ENCODE measurements at regions not wholly inside any gene's neighbourhood (a gene's known extent, or its start where the extent isn't known, plus 50 kb on each side); places are given as distances from the start of the nearest gene placed in this dataset.

DNA sequence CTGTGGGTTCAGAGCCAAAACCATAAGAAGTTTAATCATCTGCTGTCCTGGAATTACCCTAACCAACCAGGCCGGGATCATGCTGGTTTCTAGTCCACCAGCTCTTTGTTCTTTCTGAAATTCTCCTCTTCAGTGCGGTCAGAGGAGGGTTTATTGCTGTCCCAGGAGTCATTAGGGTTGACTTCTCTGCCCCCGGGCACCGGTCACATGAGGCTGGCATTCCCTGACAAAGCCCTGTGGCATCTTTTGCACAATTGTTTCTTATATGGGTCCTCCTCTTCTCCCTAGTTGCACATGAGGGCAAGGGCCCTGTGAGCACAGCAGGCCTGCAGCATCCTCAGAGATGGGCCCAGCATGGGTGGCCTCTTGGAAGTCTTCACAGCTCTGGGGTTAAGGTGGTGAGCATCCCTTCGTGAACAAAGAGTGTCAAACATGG lies 243.9 kb downstream of the IRF8 start:
- ATAC-seq (no peak), DNase-seq (no peak), FAIRE-seq (no peak)
- H3K9me3 ChIP-seq = no peaks in the 10 kb centered on the region
- WGBS, 2 donors = 76 to 77% methylated on average over 5 of the region's 5 CpGs
- intact Hi-C loops (cut with DNase I) = no loop called here
- no peak overlapping the region for H3K4me3 ChIP-seq
- no peaks in the 10 kb centered on the region for H3K27me3 ChIP-seq
- TF ChIP-seq, protein P1, sequence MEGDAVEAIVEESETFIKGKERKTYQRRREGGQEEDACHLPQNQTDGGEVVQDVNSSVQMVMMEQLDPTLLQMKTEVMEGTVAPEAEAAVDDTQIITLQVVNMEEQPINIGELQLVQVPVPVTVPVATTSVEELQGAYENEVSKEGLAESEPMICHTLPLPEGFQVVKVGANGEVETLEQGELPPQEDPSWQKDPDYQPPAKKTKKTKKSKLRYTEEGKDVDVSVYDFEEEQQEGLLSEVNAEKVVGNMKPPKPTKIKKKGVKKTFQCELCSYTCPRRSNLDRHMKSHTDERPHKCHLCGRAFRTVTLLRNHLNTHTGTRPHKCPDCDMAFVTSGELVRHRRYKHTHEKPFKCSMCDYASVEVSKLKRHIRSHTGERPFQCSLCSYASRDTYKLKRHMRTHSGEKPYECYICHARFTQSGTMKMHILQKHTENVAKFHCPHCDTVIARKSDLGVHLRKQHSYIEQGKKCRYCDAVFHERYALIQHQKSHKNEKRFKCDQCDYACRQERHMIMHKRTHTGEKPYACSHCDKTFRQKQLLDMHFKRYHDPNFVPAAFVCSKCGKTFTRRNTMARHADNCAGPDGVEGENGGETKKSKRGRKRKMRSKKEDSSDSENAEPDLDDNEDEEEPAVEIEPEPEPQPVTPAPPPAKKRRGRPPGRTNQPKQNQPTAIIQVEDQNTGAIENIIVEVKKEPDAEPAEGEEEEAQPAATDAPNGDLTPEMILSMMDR (IDR thresholded peaks at IDR 0.05) = no peak
- H3K4me1 ChIP-seq = no peaks in the 10 kb centered on the region
- H3K27ac ChIP-seq = no peak overlapping the region
- H3K36me3 ChIP-seq = no peaks in the 10 kb centered on the region

DNA sequence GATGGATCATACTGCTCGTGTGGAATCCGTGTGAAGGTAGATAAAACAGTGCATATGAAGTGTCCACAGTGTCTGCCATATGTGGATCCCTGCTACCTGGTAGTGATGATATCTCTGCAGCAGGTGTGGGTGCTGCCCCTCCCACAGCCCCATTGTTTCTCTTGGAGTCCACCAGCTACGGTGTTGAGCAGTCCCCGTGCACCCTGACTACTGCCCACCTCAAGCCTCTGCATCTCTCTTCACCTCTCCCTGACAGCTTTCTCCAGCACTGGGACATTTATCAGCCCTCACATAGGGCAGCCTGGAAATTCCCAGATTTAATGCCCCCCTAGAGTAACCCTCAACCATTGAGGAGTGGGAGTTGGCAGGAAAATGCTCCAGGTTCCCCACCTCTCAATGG lies 244.7 kb downstream of the IRF8 start:
- no peak for FAIRE-seq
- no peaks in the 10 kb centered on the region for H3K36me3 ChIP-seq
- no peak overlapping the region for H3K4me3 ChIP-seq
- 81 to 90% methylated on average over 4 of the region's 4 CpGs for WGBS, 2 donors
- DNase-seq = no peak
- no peak overlapping the region for H3K27ac ChIP-seq
- no peak for ATAC-seq
- no peaks in the 10 kb centered on the region for H3K9me3 ChIP-seq
- no peaks in the 10 kb centered on the region for H3K4me1 ChIP-seq
- no peaks in the 10 kb centered on the region for H3K27me3 ChIP-seq
- TF ChIP-seq, protein P1 (IDR thresholded peaks at IDR 0.05) = no peak
- intact Hi-C loops (cut with DNase I) = no loop called here

DNA sequence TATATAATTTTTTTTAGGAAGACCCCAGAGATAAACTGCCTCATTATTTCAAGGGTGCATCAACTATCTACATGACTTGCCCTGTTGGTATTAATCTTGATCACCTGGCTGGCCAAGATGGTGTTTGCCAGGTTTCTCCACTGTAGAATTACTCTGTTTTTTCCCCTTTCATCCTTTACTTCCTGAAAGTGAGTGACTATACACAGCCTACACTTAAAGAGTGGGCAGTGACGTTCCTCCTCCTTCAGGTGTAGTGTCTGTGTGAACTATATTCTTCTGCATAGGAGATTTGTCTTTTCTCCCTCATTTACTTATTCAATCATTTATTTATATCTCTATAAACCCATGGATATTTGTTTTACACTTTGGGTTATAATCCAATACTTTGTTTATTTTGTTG lies 246.7 kb downstream of the IRF8 start:
- WGBS, 2 donors = 81 to 95% methylated on average over 1 of the region's 1 CpG
- no peaks in the 10 kb centered on the region for H3K27me3 ChIP-seq
- H3K9me3 ChIP-seq = no peaks in the 10 kb centered on the region
- ATAC-seq (no peak), FAIRE-seq (no peak), DNase-seq (no peak)
- intact Hi-C loops (cut with DNase I) = no loop called here
- no peak overlapping the region for H3K4me3 ChIP-seq
- H3K27ac ChIP-seq = no peak overlapping the region
- no peaks in the 10 kb centered on the region for H3K4me1 ChIP-seq
- TF ChIP-seq, protein P1 (IDR thresholded peaks at IDR 0.05) = no peak
- no peaks in the 10 kb centered on the region for H3K36me3 ChIP-seq

DNA sequence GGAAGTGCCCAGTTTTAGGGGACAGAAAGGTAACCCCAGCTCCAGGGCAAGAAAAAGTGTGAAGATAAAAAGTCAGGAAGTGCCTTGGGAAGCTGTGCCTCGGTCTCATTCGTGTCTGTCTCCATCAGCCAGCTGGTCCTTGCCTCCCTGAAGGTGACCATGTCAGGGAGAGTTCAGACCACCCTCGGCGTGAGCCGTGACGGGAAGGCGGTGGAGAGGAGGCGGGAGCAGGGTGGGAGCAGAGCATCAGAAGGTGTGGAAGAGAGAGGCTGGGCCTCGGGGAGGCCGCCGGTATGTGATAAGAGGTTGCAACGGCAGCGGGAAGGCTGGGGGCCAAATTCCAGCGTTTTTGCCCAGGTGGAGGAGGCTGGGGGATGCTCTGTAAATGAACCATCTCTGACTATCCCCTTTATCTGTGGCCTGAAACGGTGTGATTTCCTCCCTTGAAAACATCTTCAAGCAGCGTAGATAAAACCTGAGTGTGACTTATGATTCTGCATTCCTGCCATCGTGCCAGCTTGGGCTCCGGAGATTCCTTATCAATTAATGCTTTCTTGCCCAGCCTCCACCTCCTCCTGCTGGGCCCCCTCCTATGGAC lies 251.8 kb downstream of the IRF8 start:
- TF ChIP-seq, protein P1 (IDR thresholded peaks at IDR 0.05) = no peak
- FAIRE-seq (no peak), DNase-seq (no peak), ATAC-seq (no peak)
- Histone ChIP-seq H3K4me3 (no peak overlapping the region), H3K9me3 (no peaks in the 10 kb centered on the region), H3K36me3 (no peaks in the 10 kb centered on the region), H3K27ac (no peak overlapping the region), H3K4me1 (no peaks in the 10 kb centered on the region), H3K27me3 (no peaks in the 10 kb centered on the region)
- 82 to 84% methylated on average over 18 of the region's 18 CpGs for WGBS, 2 donors
- intact Hi-C loops (cut with DNase I) = no loop called here

DNA sequence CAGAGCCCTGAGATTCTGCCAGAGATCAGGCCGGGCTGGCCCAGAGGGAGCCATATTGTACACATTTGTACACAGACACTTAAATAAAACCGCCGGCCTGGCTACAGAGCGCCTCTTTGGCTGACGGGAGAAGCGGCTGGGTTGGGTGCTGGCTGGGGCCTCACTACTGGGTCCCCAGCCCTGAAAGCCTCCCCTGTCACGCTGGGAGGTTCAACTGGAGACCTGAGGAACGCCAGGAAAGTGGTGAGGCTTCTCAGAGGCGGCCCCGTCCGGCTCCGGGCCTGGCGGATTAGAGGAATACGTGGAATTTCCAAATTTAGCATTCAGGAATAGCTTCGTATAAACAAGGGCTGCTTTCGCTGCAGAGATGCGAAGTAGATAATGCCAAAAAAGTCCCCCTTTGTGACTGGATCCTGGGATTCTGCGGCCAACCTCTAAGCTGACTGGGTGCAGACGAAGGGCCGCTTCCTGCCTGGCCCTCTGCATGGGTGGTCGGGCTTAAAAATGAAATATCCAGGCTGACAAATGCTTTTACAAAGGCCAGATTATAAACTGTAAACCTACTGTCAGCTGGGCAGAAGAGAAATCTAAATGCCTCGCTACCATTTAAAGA lies 252.4 kb downstream of the IRF8 start:
- no peaks in the 10 kb centered on the region for H3K27me3 ChIP-seq
- intact Hi-C loops (cut with DNase I) = no loop called here
- TF ChIP-seq, protein P1 (IDR thresholded peaks at IDR 0.05) = no peak
- no peak overlapping the region for H3K27ac ChIP-seq
- no peaks in the 10 kb centered on the region for H3K9me3 ChIP-seq
- H3K36me3 ChIP-seq = no peaks in the 10 kb centered on the region
- FAIRE-seq (no peak), ATAC-seq (no peak), DNase-seq (no peak)
- no peak overlapping the region for H3K4me3 ChIP-seq
- H3K4me1 ChIP-seq = no peaks in the 10 kb centered on the region
- 88 to 89% methylated on average over 22 of the region's 22 CpGs for WGBS, 2 donors

All from pancreas (tissue), 10 donors.